NT2/D1 (cell line): ENCODE measurements at regions not wholly inside any gene's neighbourhood (a gene's known extent, or its start where the extent isn't known, plus 50 kb on each side); places are given as distances from the start of the nearest gene placed in this dataset.
A peak's percentile ranks its signal among the peaks of the same experiment; 100 is the strongest.
"Not testable (repeated sequence)": the region's sequence is repeated elsewhere in the genome, so short reads cannot be mapped to it uniquely, and the experiment has no call there.

Source experiments
- DNase-seq: peaks from one replicate; pipeline ENCODE4 v3.0.0-alpha.2; 2011; ENCODE audit warnings: low read depth, low spot score
- H3K27me3 ChIP-seq: 2 replicates; pipeline ENCODE4 v1.6.0; 2011; ENCODE audit warnings: mild to moderate bottlenecking; ENCODE audit not compliant: insufficient read length, insufficient read depth
- H3K36me3 ChIP-seq: 2 replicates; pipeline ENCODE4 v1.6.1; 2011; ENCODE audit warnings: mild to moderate bottlenecking, low read length, mixed read lengths; ENCODE audit not compliant: insufficient read depth, insufficient read length
- H3K4me1 ChIP-seq: 2 replicates; pipeline ENCODE4 v1.5.1; 2011; ENCODE audit not compliant: insufficient read depth, insufficient read length
- H3K4me3 ChIP-seq: 2 replicates; pipeline ENCODE4 v1.5.1; 2011; ENCODE audit warnings: low read depth; ENCODE audit not compliant: insufficient read length
- H3K9ac ChIP-seq: 2 replicates; pipeline ENCODE4 v1.6.0; 2011; ENCODE audit warnings: low read depth; ENCODE audit not compliant: insufficient read length
- H3K9me3 ChIP-seq: 2 replicates; pipeline ENCODE4 v1.5.1; 2011; ENCODE audit warnings: mild to moderate bottlenecking, low read length; ENCODE audit not compliant: insufficient read depth
- SUZ12 ChIP-seq: IDR thresholded peaks from 2 replicates; pipeline ENCODE4 v1.6.1; 2011; ENCODE audit not compliant: insufficient read length, insufficient read depth; ENCODE audit errors: extremely low read depth
- YY1 ChIP-seq: IDR thresholded peaks from 2 replicates; pipeline ENCODE4 v1.6.1; 2011; ENCODE audit not compliant: insufficient read length, insufficient read depth
- ZNF274 ChIP-seq: IDR thresholded peaks from 2 replicates; pipeline ENCODE4 v1.6.1; 2011; ENCODE audit warnings: mild to moderate bottlenecking, low read depth, low read length

GRCh38 chr7:42726066-42726785 lies 185.6 kb downstream of the C7orf25 start:
- Histone ChIP-seq H3K9ac (no peak overlapping the region), H3K4me1 (no peaks in the 10 kb centered on the region), H3K9me3 (no peaks in the 10 kb centered on the region), H3K36me3 (no peaks in the 10 kb centered on the region), H3K27me3 (no peaks in the 10 kb centered on the region), H3K4me3 (no peak overlapping the region)
- no peak for DNase-seq
- TF ChIP-seq ZNF274: no peak
- no peak for TF ChIP-seq SUZ12
- TF ChIP-seq YY1: no peak

GRCh38 chr7:42722716-42723115 lies 189.2 kb downstream of the C7orf25 start:
- H3K36me3 ChIP-seq: no peaks in the 10 kb centered on the region
- H3K9ac ChIP-seq: no peak overlapping the region
- no peaks in the 10 kb centered on the region for H3K4me1 ChIP-seq
- TF ChIP-seq YY1: no peak
- TF ChIP-seq SUZ12: no peak
- no peak for TF ChIP-seq ZNF274
- DNase-seq: no peak
- H3K9me3 ChIP-seq: no peaks in the 10 kb centered on the region
- H3K27me3 ChIP-seq: no peaks in the 10 kb centered on the region
- H3K4me3 ChIP-seq: no peak overlapping the region

GRCh38 chr7:42722198-42722597 lies 189.7 kb downstream of the C7orf25 start:
- TF ChIP-seq SUZ12 (no peak), YY1 (no peak), ZNF274 (no peak)
- DNase-seq: no peak
- H3K27me3 ChIP-seq: no peaks in the 10 kb centered on the region
- H3K9me3 ChIP-seq: no peaks in the 10 kb centered on the region
- H3K9ac ChIP-seq: no peak overlapping the region
- H3K4me3 ChIP-seq: no peak overlapping the region
- H3K4me1 ChIP-seq: no peaks in the 10 kb centered on the region
- H3K36me3 ChIP-seq: no peaks in the 10 kb centered on the region

- DNase-seq: peak; percentile 15
- Histone ChIP-seq H3K4me1 (no peaks in the 10 kb centered on the region), H3K9ac (no peak overlapping the region), H3K9me3 (no peaks in the 10 kb centered on the region), H3K36me3 (no peaks in the 10 kb centered on the region), H3K27me3 (no peaks in the 10 kb centered on the region), H3K4me3 (no peak overlapping the region)
- no peak for TF ChIP-seq ZNF274
- no peak for TF ChIP-seq SUZ12
- TF ChIP-seq YY1: no peak
These were observed 190.7 kb downstream of the C7orf25 start for GRCh38 chr7:42720991-42721796.

- TF ChIP-seq ZNF274: no peak
- no peak for TF ChIP-seq YY1
- TF ChIP-seq SUZ12: no peak
- no peak for DNase-seq
These were observed 191.9 kb downstream of the C7orf25 start for GRCh38 chr7:42720012-42720411.

GRCh38 chr7:42718466-42718865 lies 193.4 kb downstream of the C7orf25 start:
- not testable (repeated sequence) for H3K36me3 ChIP-seq, H3K4me3 ChIP-seq, H3K9me3 ChIP-seq, H3K9ac ChIP-seq, DNase-seq, H3K4me1 ChIP-seq, H3K27me3 ChIP-seq

More at GRCh38 chr7:42720012-42720411, 191.9 kb downstream of the C7orf25 start:
- no peaks in the 10 kb centered on the region for H3K9me3 ChIP-seq
- no peaks in the 10 kb centered on the region for H3K4me1 ChIP-seq
- no peak overlapping the region for H3K9ac ChIP-seq
- H3K4me3 ChIP-seq: no peak overlapping the region
- H3K36me3 ChIP-seq: no peaks in the 10 kb centered on the region
- H3K27me3 ChIP-seq: no peaks in the 10 kb centered on the region

- Histone ChIP-seq H3K9ac (no peak overlapping the region), H3K27me3 (no peaks in the 10 kb centered on the region), H3K4me1 (no peaks in the 10 kb centered on the region), H3K4me3 (no peak overlapping the region), H3K36me3 (no peaks in the 10 kb centered on the region), H3K9me3 (peaks cover 7% of the 10 kb centered on the region; the same call in 1 of the 2 replicates)
- TF ChIP-seq ZNF274: no peak
- no peak for TF ChIP-seq SUZ12
- TF ChIP-seq YY1: no peak
- no peak for DNase-seq
These were observed 197.5 kb downstream of the C7orf25 start for GRCh38 chr7:42714356-42714755.

GRCh38 chr7:42709284-42709683 lies 202.6 kb downstream of the C7orf25 start:
- no peak overlapping the region for H3K9ac ChIP-seq
- H3K4me1 ChIP-seq: no peaks in the 10 kb centered on the region
- no peak for TF ChIP-seq SUZ12
- TF ChIP-seq ZNF274: no peak
- no peak for TF ChIP-seq YY1
- no peak for DNase-seq
- H3K36me3 ChIP-seq: no peaks in the 10 kb centered on the region
- H3K4me3 ChIP-seq: no peak overlapping the region
- no peaks in the 10 kb centered on the region for H3K27me3 ChIP-seq
- H3K9me3 ChIP-seq: peaks cover 7% of the 10 kb centered on the region; the same call in 1 of the 2 replicates
